ENCODE measurements at regions not wholly inside any gene's neighbourhood (a gene's known extent, or its start where the extent isn't known, plus 50 kb on each side); places are given as distances from the start of the nearest gene placed in this dataset.

- no peak overlapping the region for H2BK5ac ChIP-seq (ENCODE audit: low read depth, low read length, poor library complexity)
- H3K4me3 ChIP-seq (ENCODE audit: low read depth, low read length) = no peak overlapping the region
- no peak overlapping the region for H4K8ac ChIP-seq (ENCODE audit: low read depth, low read length)
- H3K9ac ChIP-seq (ENCODE audit: low read length) = no peak overlapping the region
- no peak overlapping the region for H3K18ac ChIP-seq (ENCODE audit: low read length)
- no peaks in the 10 kb centered on the region for H3K9me3 ChIP-seq (ENCODE audit: insufficient read depth, low read depth, low read length)
- no peak overlapping the region for H2BK12ac ChIP-seq (ENCODE audit: low read length)
- WGBS (ENCODE audit: extremely low coverage, insufficient coverage, insufficient read length) = no CpG with 5 or more reads among the region's 7 CpGs
- no peak overlapping the region for H3K4ac ChIP-seq (ENCODE audit: low read depth, low read length)
- no peaks in the 10 kb centered on the region for H3K79me2 ChIP-seq (ENCODE audit: control insufficient read depth, insufficient read depth, low read length, poor library complexity)
- H3K14ac ChIP-seq (ENCODE audit: low read length) = no peak overlapping the region
- no peak overlapping the region for H2AK5ac ChIP-seq (ENCODE audit: low read length)
- H3K27me3 ChIP-seq (ENCODE audit: insufficient read depth, low read length) = no peaks in the 10 kb centered on the region
- H2AFZ ChIP-seq (ENCODE audit: insufficient read depth, low read length, poor library complexity) = no peak overlapping the region
- no peak overlapping the region for H4K91ac ChIP-seq (ENCODE audit: low read depth, low read length)
- H2BK120ac ChIP-seq (ENCODE audit: insufficient read depth, low read length, poor library complexity) = no peak overlapping the region
- no peak overlapping the region for H4K12ac ChIP-seq (ENCODE audit: low read depth, low read length)
- no peaks in the 10 kb centered on the region for H3K36me3 ChIP-seq (ENCODE audit: control insufficient read depth in 1 of 2, insufficient read depth in 2 of 2, low read length in 2 of 2)
- H3K23ac ChIP-seq (ENCODE audit: low read length) = no peak overlapping the region
- no peak overlapping the region for H3K4me2 ChIP-seq (ENCODE audit: low read length)
- H3K79me1 ChIP-seq (ENCODE audit: low read length) = peaks cover 2% of the 10 kb centered on the region
- peaks cover 3 to 12% of the 10 kb centered on the region in 2 experiments for H3K4me1 ChIP-seq (ENCODE audit: control insufficient read depth in 1 of 2, insufficient read depth in 2 of 2, low read length in 2 of 2)
- H3K27ac ChIP-seq (ENCODE audit: low read depth, low read length) = peak overlapping the region; percentile 8
- DNase-seq = no peak
Observed at GRCh38 chr16:79716645-79717332, 116.3 kb upstream of the MAF start.

GRCh38 chr16:79715061-79715460 lies 114.5 kb upstream of the MAF start:
- H2AK5ac ChIP-seq (ENCODE audit: low read length) = no peak overlapping the region
- no peak overlapping the region for H2BK120ac ChIP-seq (ENCODE audit: insufficient read depth, low read length, poor library complexity)
- WGBS (ENCODE audit: extremely low coverage, insufficient coverage, insufficient read length) = no CpG with 5 or more reads among the region's 4 CpGs
- H3K23ac ChIP-seq (ENCODE audit: low read length) = no peak overlapping the region
- H4K8ac ChIP-seq (ENCODE audit: low read depth, low read length) = no peak overlapping the region
- no peak overlapping the region for H3K18ac ChIP-seq (ENCODE audit: low read length)
- H3K9me3 ChIP-seq (ENCODE audit: insufficient read depth, low read depth, low read length) = no peaks in the 10 kb centered on the region
- H2AFZ ChIP-seq (ENCODE audit: insufficient read depth, low read length, poor library complexity) = no peak overlapping the region
- H3K36me3 ChIP-seq (ENCODE audit: control insufficient read depth in 1 of 2, insufficient read depth in 2 of 2, low read length in 2 of 2) = no peaks in the 10 kb centered on the region
- no peak overlapping the region for H3K27ac ChIP-seq (ENCODE audit: low read depth, low read length)
- no peak overlapping the region for H3K9ac ChIP-seq (ENCODE audit: low read length)
- no peak overlapping the region for H3K4me2 ChIP-seq (ENCODE audit: low read length)
- H3K4ac ChIP-seq (ENCODE audit: low read depth, low read length) = no peak overlapping the region
- H3K79me2 ChIP-seq (ENCODE audit: control insufficient read depth, insufficient read depth, low read length, poor library complexity) = no peaks in the 10 kb centered on the region
- no peak overlapping the region for H4K91ac ChIP-seq (ENCODE audit: low read depth, low read length)
- no peak overlapping the region for H3K14ac ChIP-seq (ENCODE audit: low read length)
- H3K4me1 ChIP-seq (ENCODE audit: control insufficient read depth in 1 of 2, insufficient read depth in 2 of 2, low read length in 2 of 2) = peaks cover 3 to 12% of the 10 kb centered on the region in 2 experiments
- no peaks in the 10 kb centered on the region for H3K27me3 ChIP-seq (ENCODE audit: insufficient read depth, low read length)
- H3K79me1 ChIP-seq (ENCODE audit: low read length) = peaks cover 2% of the 10 kb centered on the region
- no peak for DNase-seq
- no peak overlapping the region for H3K4me3 ChIP-seq (ENCODE audit: low read depth, low read length)
- H2BK12ac ChIP-seq (ENCODE audit: low read length) = no peak overlapping the region
- no peak overlapping the region for H2BK5ac ChIP-seq (ENCODE audit: low read depth, low read length, poor library complexity)
- H4K12ac ChIP-seq (ENCODE audit: low read depth, low read length) = no peak overlapping the region

GRCh38 chr16:79714440-79714839 lies 113.9 kb upstream of the MAF start:
- H3K4me2 ChIP-seq (ENCODE audit: low read length) = no peak overlapping the region
- peaks cover 2% of the 10 kb centered on the region for H3K79me1 ChIP-seq (ENCODE audit: low read length)
- no peak overlapping the region for H3K14ac ChIP-seq (ENCODE audit: low read length)
- no peaks in the 10 kb centered on the region for H3K79me2 ChIP-seq (ENCODE audit: control insufficient read depth, insufficient read depth, low read length, poor library complexity)
- no peak overlapping the region for H3K27ac ChIP-seq (ENCODE audit: low read depth, low read length)
- H4K12ac ChIP-seq (ENCODE audit: low read depth, low read length) = no peak overlapping the region
- H3K36me3 ChIP-seq (ENCODE audit: control insufficient read depth in 1 of 2, insufficient read depth in 2 of 2, low read length in 2 of 2) = no peaks in the 10 kb centered on the region
- no peak overlapping the region for H2BK120ac ChIP-seq (ENCODE audit: insufficient read depth, low read length, poor library complexity)
- H2BK12ac ChIP-seq (ENCODE audit: low read length) = no peak overlapping the region
- no peak overlapping the region for H4K8ac ChIP-seq (ENCODE audit: low read depth, low read length)
- no peak overlapping the region for H3K18ac ChIP-seq (ENCODE audit: low read length)
- H3K9ac ChIP-seq (ENCODE audit: low read length) = no peak overlapping the region
- H2AFZ ChIP-seq (ENCODE audit: insufficient read depth, low read length, poor library complexity) = no peak overlapping the region
- no peak overlapping the region for H2BK5ac ChIP-seq (ENCODE audit: low read depth, low read length, poor library complexity)
- no peak overlapping the region for H3K4ac ChIP-seq (ENCODE audit: low read depth, low read length)
- no peak overlapping the region for H4K91ac ChIP-seq (ENCODE audit: low read depth, low read length)
- H3K27me3 ChIP-seq (ENCODE audit: insufficient read depth, low read length) = no peaks in the 10 kb centered on the region
- no peak overlapping the region for H3K4me3 ChIP-seq (ENCODE audit: low read depth, low read length)
- DNase-seq = no peak
- no peaks in the 10 kb centered on the region for H3K9me3 ChIP-seq (ENCODE audit: insufficient read depth, low read depth, low read length)
- no peak overlapping the region for H3K23ac ChIP-seq (ENCODE audit: low read length)
- no CpG with 5 or more reads among the region's 1 CpG for WGBS (ENCODE audit: extremely low coverage, insufficient coverage, insufficient read length)
- H2AK5ac ChIP-seq (ENCODE audit: low read length) = no peak overlapping the region
- peaks cover 3 to 12% of the 10 kb centered on the region in 2 experiments for H3K4me1 ChIP-seq (ENCODE audit: control insufficient read depth in 1 of 2, insufficient read depth in 2 of 2, low read length in 2 of 2)

- peak overlapping the region; percentile 14 for H2BK12ac ChIP-seq (ENCODE audit: low read length)
- H3K18ac ChIP-seq (ENCODE audit: low read length) = no peak overlapping the region
- WGBS (ENCODE audit: extremely low coverage, insufficient coverage, insufficient read length) = no CpG with 5 or more reads among the region's 6 CpGs
- no peak for DNase-seq
- H3K14ac ChIP-seq (ENCODE audit: low read length) = no peak overlapping the region
- H2AFZ ChIP-seq (ENCODE audit: insufficient read depth, low read length, poor library complexity) = no peak overlapping the region
- no peak overlapping the region for H3K4ac ChIP-seq (ENCODE audit: low read depth, low read length)
- H3K79me1 ChIP-seq (ENCODE audit: low read length) = peaks cover 2% of the 10 kb centered on the region
- H4K8ac ChIP-seq (ENCODE audit: low read depth, low read length) = no peak overlapping the region
- H3K79me2 ChIP-seq (ENCODE audit: control insufficient read depth, insufficient read depth, low read length, poor library complexity) = no peaks in the 10 kb centered on the region
- H3K9ac ChIP-seq (ENCODE audit: low read length) = no peak overlapping the region
- no peak overlapping the region for H2AK5ac ChIP-seq (ENCODE audit: low read length)
- no peaks in the 10 kb centered on the region for H3K36me3 ChIP-seq (ENCODE audit: control insufficient read depth in 1 of 2, insufficient read depth in 2 of 2, low read length in 2 of 2)
- H4K91ac ChIP-seq (ENCODE audit: low read depth, low read length) = no peak overlapping the region
- no peak overlapping the region for H2BK120ac ChIP-seq (ENCODE audit: insufficient read depth, low read length, poor library complexity)
- peaks cover 3 to 12% of the 10 kb centered on the region in 2 experiments for H3K4me1 ChIP-seq (ENCODE audit: control insufficient read depth in 1 of 2, insufficient read depth in 2 of 2, low read length in 2 of 2)
- H3K27me3 ChIP-seq (ENCODE audit: insufficient read depth, low read length) = no peaks in the 10 kb centered on the region
- no peak overlapping the region for H2BK5ac ChIP-seq (ENCODE audit: low read depth, low read length, poor library complexity)
- H3K4me3 ChIP-seq (ENCODE audit: low read depth, low read length) = no peak overlapping the region
- H4K12ac ChIP-seq (ENCODE audit: low read depth, low read length) = no peak overlapping the region
- H3K27ac ChIP-seq (ENCODE audit: low read depth, low read length) = no peak overlapping the region
- no peak overlapping the region for H3K4me2 ChIP-seq (ENCODE audit: low read length)
- no peaks in the 10 kb centered on the region for H3K9me3 ChIP-seq (ENCODE audit: insufficient read depth, low read depth, low read length)
- H3K23ac ChIP-seq (ENCODE audit: low read length) = no peak overlapping the region
Observed at GRCh38 chr16:79713609-79714309, 113.2 kb upstream of the MAF start.

Measured in trophoblast cell (in vitro differentiated cells and primary cell).